ENCODE measurements at regions not wholly inside any gene's neighbourhood (a gene's known extent, or its start where the extent isn't known, plus 50 kb on each side); places are given as distances from the start of the nearest gene placed in this dataset.
"Not testable (repeated sequence)": the region's sequence is repeated elsewhere in the genome, so short reads cannot be mapped to it uniquely, and the experiment has no call there.

GRCh38 chr14:87254331-87254874, 738.6 kb downstream of the GALC start:
- no peaks in the 10 kb centered on the region for H3K9me3 Mint-ChIP-seq (ENCODE audit: low read depth)
- peaks cover 2% of the 10 kb centered on the region for H3K4me1 Mint-ChIP-seq (ENCODE audit: low read depth)
- no peak for DNase-seq (ENCODE audit: low spot score, unreplicated experiment)
- H3K27me3 Mint-ChIP-seq: no peaks in the 10 kb centered on the region
- no peak overlapping the region for H3K27ac Mint-ChIP-seq
- no peaks in the 10 kb centered on the region for H3K36me3 Mint-ChIP-seq (ENCODE audit: insufficient read depth)
- TF ChIP-seq, protein P1, sequence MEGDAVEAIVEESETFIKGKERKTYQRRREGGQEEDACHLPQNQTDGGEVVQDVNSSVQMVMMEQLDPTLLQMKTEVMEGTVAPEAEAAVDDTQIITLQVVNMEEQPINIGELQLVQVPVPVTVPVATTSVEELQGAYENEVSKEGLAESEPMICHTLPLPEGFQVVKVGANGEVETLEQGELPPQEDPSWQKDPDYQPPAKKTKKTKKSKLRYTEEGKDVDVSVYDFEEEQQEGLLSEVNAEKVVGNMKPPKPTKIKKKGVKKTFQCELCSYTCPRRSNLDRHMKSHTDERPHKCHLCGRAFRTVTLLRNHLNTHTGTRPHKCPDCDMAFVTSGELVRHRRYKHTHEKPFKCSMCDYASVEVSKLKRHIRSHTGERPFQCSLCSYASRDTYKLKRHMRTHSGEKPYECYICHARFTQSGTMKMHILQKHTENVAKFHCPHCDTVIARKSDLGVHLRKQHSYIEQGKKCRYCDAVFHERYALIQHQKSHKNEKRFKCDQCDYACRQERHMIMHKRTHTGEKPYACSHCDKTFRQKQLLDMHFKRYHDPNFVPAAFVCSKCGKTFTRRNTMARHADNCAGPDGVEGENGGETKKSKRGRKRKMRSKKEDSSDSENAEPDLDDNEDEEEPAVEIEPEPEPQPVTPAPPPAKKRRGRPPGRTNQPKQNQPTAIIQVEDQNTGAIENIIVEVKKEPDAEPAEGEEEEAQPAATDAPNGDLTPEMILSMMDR (IDR thresholded peaks at IDR 0.05; ENCODE audit: unreplicated experiment): no peak
- H3K4me3 Mint-ChIP-seq (ENCODE audit: low read depth): no peak overlapping the region

DNA sequence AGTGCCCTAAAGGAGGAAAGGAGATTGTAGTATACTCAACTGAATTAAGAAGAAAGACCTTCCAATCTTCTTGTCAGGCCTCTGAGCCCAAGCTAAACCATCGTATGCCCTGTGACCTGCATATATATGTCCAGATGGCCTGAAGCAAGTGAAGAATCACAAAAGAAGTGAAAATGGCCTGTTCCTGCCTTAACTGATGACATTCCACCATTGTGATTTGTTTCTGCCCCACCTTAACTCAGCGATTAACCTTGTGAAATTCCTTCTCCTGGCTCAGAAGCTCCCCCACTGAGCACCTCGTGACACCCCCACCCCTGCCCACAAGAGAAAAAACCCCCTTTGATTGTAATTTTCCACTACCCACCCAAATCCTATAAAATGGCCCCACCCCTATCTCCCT, 739.2 kb downstream of the GALC start:
- not testable (repeated sequence) for H3K27ac Mint-ChIP-seq; DNase-seq (ENCODE audit: low spot score, unreplicated experiment); H3K4me3 Mint-ChIP-seq (ENCODE audit: low read depth); H3K9me3 Mint-ChIP-seq (ENCODE audit: low read depth); H3K27me3 Mint-ChIP-seq; H3K36me3 Mint-ChIP-seq (ENCODE audit: insufficient read depth); H3K4me1 Mint-ChIP-seq (ENCODE audit: low read depth)

- Mint-ChIP-seq H3K27ac (no peak overlapping the region), H3K36me3 (ENCODE audit: insufficient read depth) (peaks cover 2% of the 10 kb centered on the region), H3K9me3 (ENCODE audit: low read depth) (no peaks in the 10 kb centered on the region), H3K27me3 (no peaks in the 10 kb centered on the region), H3K4me3 (ENCODE audit: low read depth) (no peak overlapping the region), H3K4me1 (ENCODE audit: low read depth) (peaks cover 2% of the 10 kb centered on the region)
- TF ChIP-seq, protein P1 (IDR thresholded peaks at IDR 0.05; ENCODE audit: unreplicated experiment): no peak
- DNase-seq (ENCODE audit: low spot score, unreplicated experiment): no peak
These were observed 740.9 kb downstream of the GALC start for GRCh38 chr14:87252103-87252502.

GRCh38 chr14:87251011-87251410, 742.0 kb downstream of the GALC start:
- Mint-ChIP-seq H3K27ac (no peak overlapping the region), H3K4me3 (ENCODE audit: low read depth) (no peak overlapping the region), H3K36me3 (ENCODE audit: insufficient read depth) (peaks cover 2% of the 10 kb centered on the region), H3K9me3 (ENCODE audit: low read depth) (peaks cover 9% of the 10 kb centered on the region), H3K4me1 (ENCODE audit: low read depth) (peaks cover 2% of the 10 kb centered on the region), H3K27me3 (no peaks in the 10 kb centered on the region)
- TF ChIP-seq, protein P1 (IDR thresholded peaks at IDR 0.05; ENCODE audit: unreplicated experiment): no peak
- no peak for DNase-seq (ENCODE audit: low spot score, unreplicated experiment)

DNA sequence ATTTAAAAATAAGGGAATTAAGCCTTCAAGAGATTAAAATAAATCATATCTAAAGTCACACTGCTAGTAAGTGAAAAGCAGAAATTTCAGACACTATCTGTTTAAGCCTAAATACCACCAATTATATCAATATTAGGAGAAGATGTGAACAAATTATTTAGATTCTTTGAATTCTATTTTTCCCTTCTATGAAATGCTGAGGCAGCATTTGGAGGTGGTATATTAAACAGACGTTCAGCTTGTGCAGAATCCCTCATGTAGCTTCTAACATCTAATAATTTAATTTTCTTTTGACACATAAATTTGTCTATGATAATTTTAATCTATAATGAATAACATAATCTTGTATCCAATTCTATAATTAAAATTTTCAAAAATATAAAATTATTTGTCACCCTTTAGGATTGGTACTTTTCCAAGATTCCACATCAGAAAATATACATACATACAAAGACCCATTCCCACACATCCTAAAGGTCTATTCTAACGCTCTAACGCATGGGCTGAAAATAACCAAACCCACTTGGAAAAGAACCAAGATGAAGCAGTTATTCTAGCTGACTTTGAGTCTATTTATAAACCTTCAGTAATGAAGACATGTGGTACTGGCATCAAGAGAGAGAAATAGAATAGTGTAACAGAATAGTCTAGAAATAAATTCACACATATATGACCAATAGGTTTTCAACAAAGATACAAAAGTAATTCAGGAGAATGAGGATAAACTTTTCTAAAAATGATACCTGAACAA, 751.8 kb downstream of the GALC start:
- TF ChIP-seq, protein P1 (IDR thresholded peaks at IDR 0.05; ENCODE audit: unreplicated experiment): no peak
- peaks cover 46% of the 10 kb centered on the region for H3K27me3 Mint-ChIP-seq
- H3K36me3 Mint-ChIP-seq (ENCODE audit: insufficient read depth): no peaks in the 10 kb centered on the region
- peaks cover under 1% of the 10 kb centered on the region for H3K9me3 Mint-ChIP-seq (ENCODE audit: low read depth)
- no peak overlapping the region for H3K4me3 Mint-ChIP-seq (ENCODE audit: low read depth)
- peaks cover 12% of the 10 kb centered on the region for H3K4me1 Mint-ChIP-seq (ENCODE audit: low read depth)
- H3K27ac Mint-ChIP-seq: no peak overlapping the region
- DNase-seq (ENCODE audit: low spot score, unreplicated experiment): no peak

GRCh38 chr14:87240319-87240718, 752.7 kb downstream of the GALC start:
- H3K4me3 Mint-ChIP-seq (ENCODE audit: low read depth); H3K36me3 Mint-ChIP-seq (ENCODE audit: insufficient read depth); DNase-seq (ENCODE audit: low spot score, unreplicated experiment); H3K9me3 Mint-ChIP-seq (ENCODE audit: low read depth): not testable (repeated sequence)
- peaks cover 51% of the 10 kb centered on the region for H3K27me3 Mint-ChIP-seq
- H3K27ac Mint-ChIP-seq: peak overlapping the region; percentile 87
- peaks cover 12% of the 10 kb centered on the region for H3K4me1 Mint-ChIP-seq (ENCODE audit: low read depth)
